ENCODE measurements at regions not wholly inside any gene's neighbourhood (a gene's known extent, or its start where the extent isn't known, plus 50 kb on each side); places are given as distances from the start of the nearest gene placed in this dataset.
A peak's percentile ranks its signal among the peaks of the same experiment; 100 is the strongest.

- Histone ChIP-seq H3K9me3 (peaks cover 10 to 21% (median 12%) of the 10 kb centered on the region in 4 donors), H3K36me3 (no peaks in the 10 kb centered on the region), H3K27me3 (no peaks in the 10 kb centered on the region), H3K27ac (no peak overlapping the region), H3K4me1 (no peaks in the 10 kb centered on the region), H3K4me3 (no peak overlapping the region)
- TF ChIP-seq EP300 (IDR thresholded peaks at IDR 0.05) (no peak), POLR2AphosphoS5 (IDR thresholded peaks at IDR 0.05) (no peak), POLR2A (IDR thresholded peaks at IDR 0.05) (no peak), CTCF (IDR thresholded peaks at IDR 0.05) (no peak)
- 77 to 93% methylated on average over 1 of the region's 1 CpG for WGBS, 2 donors
- ATAC-seq (ENCODE audit: low FRiP score in 2 of 2), result no peak
- DNase-seq, result no peak
These were observed 116.6 kb upstream of the SLC66A3 start for GRCh38 chr2:11038641-11039040.

- H3K4me3 ChIP-seq, result no peak overlapping the region
- peaks cover 10 to 17% (median 11%) of the 10 kb centered on the region in 4 donors for H3K9me3 ChIP-seq
- TF ChIP-seq POLR2AphosphoS5 (IDR thresholded peaks at IDR 0.05) (no peak), EP300 (IDR thresholded peaks at IDR 0.05) (no peak), CTCF (IDR thresholded peaks at IDR 0.05) (no peak), POLR2A (IDR thresholded peaks at IDR 0.05) (no peak)
- ATAC-seq (ENCODE audit: low FRiP score in 2 of 2) (no peak), DNase-seq (no peak)
- 86 to 100% methylated on average over 1 of the region's 1 CpG for WGBS, 2 donors
- no peaks in the 10 kb centered on the region for H3K36me3 ChIP-seq
- H3K27me3 ChIP-seq, result no peaks in the 10 kb centered on the region
- H3K4me1 ChIP-seq, result no peaks in the 10 kb centered on the region
- H3K27ac ChIP-seq, result no peak overlapping the region
These were observed 114.3 kb upstream of the SLC66A3 start for GRCh38 chr2:11040992-11041391.

- no peak overlapping the region for H3K4me3 ChIP-seq
These were observed 112.4 kb upstream of the SLC66A3 start for GRCh38 chr2:11042841-11043240.

GRCh38 chr2:11043245-11043644 lies 112.0 kb upstream of the SLC66A3 start:
- H3K4me1 ChIP-seq, result no peaks in the 10 kb centered on the region
- no peak overlapping the region for H3K27ac ChIP-seq
- no peaks in the 10 kb centered on the region for H3K36me3 ChIP-seq
- TF ChIP-seq EP300 (IDR thresholded peaks at IDR 0.05), result no peak
- TF ChIP-seq POLR2AphosphoS5 (IDR thresholded peaks at IDR 0.05), result no peak
- TF ChIP-seq POLR2A (IDR thresholded peaks at IDR 0.05), result no peak
- no peak for TF ChIP-seq CTCF (IDR thresholded peaks at IDR 0.05)
- H3K4me3 ChIP-seq, result no peak overlapping the region
- WGBS, 2 donors, result 68 to 72% methylated on average over 2 of the region's 2 CpGs
- H3K27me3 ChIP-seq, result no peaks in the 10 kb centered on the region
- H3K9me3 ChIP-seq, result peaks cover 6 to 16% (median 11%) of the 10 kb centered on the region in 4 donors
- no peak for ATAC-seq (ENCODE audit: low FRiP score in 2 of 2)
- no peak for DNase-seq

More at GRCh38 chr2:11042841-11043240, 112.4 kb upstream of the SLC66A3 start:
- 77 to 81% methylated on average over 8 of the region's 8 CpGs for WGBS, 2 donors
- Histone ChIP-seq H3K27me3 (no peaks in the 10 kb centered on the region), H3K27ac (no peak overlapping the region), H3K36me3 (no peaks in the 10 kb centered on the region), H3K9me3 (peaks cover 10 to 17% (median 11%) of the 10 kb centered on the region in 4 donors), H3K4me1 (no peaks in the 10 kb centered on the region)
- TF ChIP-seq CTCF (IDR thresholded peaks at IDR 0.05), result no peak
- TF ChIP-seq POLR2AphosphoS5 (IDR thresholded peaks at IDR 0.05), result no peak
- no peak for TF ChIP-seq EP300 (IDR thresholded peaks at IDR 0.05)
- no peak for TF ChIP-seq POLR2A (IDR thresholded peaks at IDR 0.05)
- no peak for ATAC-seq (ENCODE audit: low FRiP score in 2 of 2)
- peak in 1 of 2 donors; percentile 16 for DNase-seq

- Histone ChIP-seq H3K4me1 (no peaks in the 10 kb centered on the region), H3K27ac (no peak overlapping the region), H3K4me3 (no peak overlapping the region), H3K27me3 (no peaks in the 10 kb centered on the region), H3K36me3 (no peaks in the 10 kb centered on the region), H3K9me3 (peaks cover 2 to 7% (median 4%) of the 10 kb centered on the region in 4 donors)
- ATAC-seq (ENCODE audit: low FRiP score in 2 of 2) (no peak), DNase-seq (no peak)
- TF ChIP-seq POLR2AphosphoS5 (IDR thresholded peaks at IDR 0.05) (no peak), POLR2A (IDR thresholded peaks at IDR 0.05) (no peak), EP300 (IDR thresholded peaks at IDR 0.05) (no peak), CTCF (IDR thresholded peaks at IDR 0.05) (no peak)
- WGBS, 2 donors, result 82 to 85% methylated on average over 6 of the region's 6 CpGs
These were observed 111.1 kb upstream of the SLC66A3 start for GRCh38 chr2:11044201-11044600.
